Activated CD8-positive, alpha-beta T cell treated with anti-CD3 and anti-CD28 coated beads for 36 hours (primary cell): ENCODE measurements at regions not wholly inside any gene's neighbourhood (a gene's known extent, or its start where the extent isn't known, plus 50 kb on each side); places are given as distances from the start of the nearest gene placed in this dataset.

Experiments used
- ATAC-seq: fragments of 200-7000 bp; cut with Tn5 transposase; one replicate; pipeline ENCODE4 v1.10.0; 2021; ENCODE audit warnings: mild to moderate bottlenecking, moderate library complexity
- CTCF ChIA-PET: fragments of 350-600 bp; sonication (Branson Sonifier 250); formaldehyde crosslinking; loops from one replicate; lab custom pipeline; 2021; ENCODE audit warnings: antibody characterized with exemption; lab: Charles Lee
- POLR2A ChIA-PET: fragments of 350-600 bp; sonication (Branson Sonifier 250); formaldehyde crosslinking; loops from one replicate; lab custom pipeline; 2021; ENCODE audit warnings: antibody characterized with exemption; lab: Charles Lee
- DNase-seq: peaks from one replicate; pipeline ENCODE4 v3.0.0-alpha.2; 2020
- H3K27ac Mint-ChIP-seq: one replicate; pipeline ENCODE4 v1.8.0; 2021; ENCODE audit warnings: mild to moderate bottlenecking, mixed read lengths
- H3K27me3 Mint-ChIP-seq: one replicate; pipeline ENCODE4 v1.8.0; 2021; ENCODE audit warnings: mixed read lengths
- H3K36me3 Mint-ChIP-seq: one replicate; pipeline ENCODE4 v1.8.0; 2021; ENCODE audit warnings: low read depth, mixed read lengths
- H3K4me1 Mint-ChIP-seq: one replicate; pipeline ENCODE4 v1.8.0; 2021; ENCODE audit warnings: low read depth, mixed read lengths
- H3K4me3 Mint-ChIP-seq: one replicate; pipeline ENCODE4 v1.8.0; 2021; ENCODE audit warnings: mild to moderate bottlenecking, moderate library complexity, mixed read lengths
- H3K9me3 Mint-ChIP-seq: one replicate; pipeline ENCODE4 v1.8.0; 2021; ENCODE audit warnings: mixed read lengths
- CTCF ChIP-seq: fragments of 200-600 bp; IDR thresholded peaks from one replicate; pipeline ENCODE4 v1.8.0; 2022; ENCODE audit warnings: antibody characterized with exemption, mild to moderate bottlenecking
- intact Hi-C: fragments of 100-400 bp; cut with micrococcal nuclease; formaldehyde crosslinking; loops from one replicate; pipeline ENCODE4 v1.10.0; 2022

- Mint-ChIP-seq H3K36me3 (no peaks in the 10 kb centered on the region), H3K4me3 (no peak overlapping the region), H3K27me3 (peaks cover 3% of the 10 kb centered on the region), H3K27ac (no peak overlapping the region), H3K9me3 (peaks cover 12% of the 10 kb centered on the region), H3K4me1 (no peaks in the 10 kb centered on the region)
- no peak for ATAC-seq
- CTCF ChIA-PET = no interaction called here
- TF ChIP-seq CTCF = no peak
- intact Hi-C loops = no loop called here
- no peak for DNase-seq
- POLR2A ChIA-PET = no interaction called here
These were observed 238.4 kb downstream of the CDCA7 start for GRCh38 chr2:173593109-173593508.

DNA sequence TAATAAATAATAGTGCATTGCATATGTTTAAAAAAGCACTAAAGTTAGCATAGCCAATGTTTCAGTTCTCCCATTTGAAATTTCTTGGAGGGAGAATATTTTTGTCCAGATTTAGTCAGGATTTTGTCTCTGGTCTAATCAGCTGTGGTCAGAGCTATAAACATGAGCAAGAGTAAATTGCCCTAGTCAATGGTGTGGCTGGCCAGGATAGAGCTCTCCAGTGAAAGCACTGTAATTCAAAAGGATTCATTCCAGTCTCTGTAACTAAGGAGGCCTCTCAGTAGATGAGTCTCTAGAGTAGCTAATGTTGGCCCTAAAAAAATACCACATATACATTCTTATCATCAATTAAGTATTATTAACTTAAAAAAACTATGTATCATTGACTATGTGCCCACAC, 241.6 kb downstream of the CDCA7 start:
- H3K9me3 Mint-ChIP-seq = peaks cover 12% of the 10 kb centered on the region
- H3K27me3 Mint-ChIP-seq = peaks cover 4% of the 10 kb centered on the region
- no peak for TF ChIP-seq CTCF
- POLR2A ChIA-PET = no interaction called here
- no peak overlapping the region for H3K4me3 Mint-ChIP-seq
- no peak overlapping the region for H3K27ac Mint-ChIP-seq
- H3K4me1 Mint-ChIP-seq = no peaks in the 10 kb centered on the region
- intact Hi-C loops = no loop called here
- no peak for ATAC-seq
- H3K36me3 Mint-ChIP-seq = no peaks in the 10 kb centered on the region
- CTCF ChIA-PET = no interaction called here
- DNase-seq = no peak

- ChIA-PET CTCF (no interaction called here), POLR2A (no interaction called here)
- DNase-seq (no peak), ATAC-seq (no peak)
- no peaks in the 10 kb centered on the region for H3K4me1 Mint-ChIP-seq
- no peak overlapping the region for H3K27ac Mint-ChIP-seq
- intact Hi-C loops = no loop called here
- no peak for TF ChIP-seq CTCF
- peaks cover 2% of the 10 kb centered on the region for H3K27me3 Mint-ChIP-seq
- H3K4me3 Mint-ChIP-seq = no peak overlapping the region
- peaks cover 5% of the 10 kb centered on the region for H3K9me3 Mint-ChIP-seq
- no peaks in the 10 kb centered on the region for H3K36me3 Mint-ChIP-seq
These were observed 243.9 kb downstream of the CDCA7 start for GRCh38 chr2:173598525-173598924.

DNA sequence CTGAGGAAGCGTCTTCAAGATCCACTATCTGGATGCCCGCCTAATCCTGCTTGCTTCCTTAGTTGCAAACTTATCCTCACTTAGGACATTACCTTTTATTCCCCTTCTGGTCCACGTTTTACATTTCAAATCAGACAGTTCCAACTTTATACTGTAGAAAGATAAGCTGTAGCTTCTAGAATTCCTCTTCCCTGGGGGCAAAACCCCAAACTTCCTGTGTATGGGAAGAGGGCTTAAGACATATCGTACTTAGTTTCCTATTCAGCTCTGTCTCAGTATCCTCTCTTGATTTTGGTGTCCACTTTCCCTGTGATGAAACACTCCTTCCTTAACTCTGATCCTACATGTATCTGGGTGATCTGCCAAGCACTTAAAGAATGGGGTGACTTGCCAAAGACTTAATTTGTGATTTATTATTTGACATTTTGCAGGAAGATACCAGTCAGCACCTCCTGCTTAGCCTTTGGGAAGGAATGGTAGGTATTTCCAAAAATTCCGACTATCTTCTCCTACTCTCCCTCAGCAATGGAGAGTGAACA, 245.2 kb downstream of the CDCA7 start:
- TF ChIP-seq CTCF = no peak
- ATAC-seq = no peak
- CTCF ChIA-PET = no interaction called here
- Mint-ChIP-seq H3K27ac (no peak overlapping the region), H3K36me3 (no peaks in the 10 kb centered on the region), H3K27me3 (peaks cover 1% of the 10 kb centered on the region), H3K9me3 (no peaks in the 10 kb centered on the region), H3K4me3 (no peak overlapping the region), H3K4me1 (no peaks in the 10 kb centered on the region)
- POLR2A ChIA-PET = no interaction called here
- no peak for DNase-seq
- intact Hi-C loops = no loop called here

- Mint-ChIP-seq H3K27me3 (peaks cover 8% of the 10 kb centered on the region), H3K4me1 (peaks cover 3% of the 10 kb centered on the region), H3K9me3 (no peaks in the 10 kb centered on the region), H3K36me3 (no peaks in the 10 kb centered on the region), H3K4me3 (no peak overlapping the region), H3K27ac (no peak overlapping the region)
- TF ChIP-seq CTCF = no peak
- ChIA-PET CTCF (no interaction called here), POLR2A (no interaction called here)
- intact Hi-C loops = no loop called here
- DNase-seq = peak; percentile 3
- no peak for ATAC-seq
These were observed 247.6 kb downstream of the CDCA7 start for GRCh38 chr2:173602153-173602795.
